ENCODE measurements at regions not wholly inside any gene's neighbourhood (a gene's known extent, or its start where the extent isn't known, plus 50 kb on each side); places are given as distances from the start of the nearest gene placed in this dataset.

- no peaks in the 10 kb centered on the region for H3K36me3 ChIP-seq (ENCODE audit: control insufficient read depth in 2 of 2, extremely low read depth in 1 of 2, insufficient read depth in 2 of 2, low read length in 2 of 2)
- H4K20me1 ChIP-seq (ENCODE audit: control insufficient read depth, extremely low read depth, insufficient read depth, low read length) = no peaks in the 10 kb centered on the region
- no peak overlapping the region for H3K27ac ChIP-seq (ENCODE audit: control insufficient read depth, insufficient read depth, low read length)
- no peak for DNase-seq (ENCODE audit: low read depth, low spot score)
- no peaks in the 10 kb centered on the region for H3K9me3 ChIP-seq (ENCODE audit: control insufficient read depth, low read depth, low read length)
- no peaks in the 10 kb centered on the region for H3K27me3 ChIP-seq (ENCODE audit: control insufficient read depth, extremely low read depth, insufficient read depth, low read length)
- no peak overlapping the region for H3K4me2 ChIP-seq (ENCODE audit: control insufficient read depth, extremely low read depth, insufficient read depth, low read depth, low read length)
- dilution Hi-C loops (cut with MboI; ENCODE audit: extremely low pct_ligation_motif_present, low sequenced_read_pairs) = no loop called here
- no peak for FAIRE-seq
- no peaks in the 10 kb centered on the region for H3K9me1 ChIP-seq (ENCODE audit: control insufficient read depth, extremely low read depth, insufficient read depth, low read length)
- TF ChIP-seq EZH2 (IDR thresholded peaks at IDR 0.05; ENCODE audit: low read length) = no peak
- no peak for TF ChIP-seq CTCF (optimal IDR thresholded peaks at IDR 0.05 in 1 of 3, IDR thresholded peaks at IDR 0.05 in 1 of 3, conservative IDR thresholded peaks at IDR 0.05 in 1 of 3; ENCODE audit: extremely low read depth in 1 of 3, insufficient read depth in 2 of 3, low read length in 3 of 3)
- H2AFZ ChIP-seq (ENCODE audit: control insufficient read depth, low read length) = no peak overlapping the region
- no peaks in the 10 kb centered on the region for H3K79me2 ChIP-seq (ENCODE audit: control insufficient read depth, insufficient read depth, low read length)
- no peaks in the 10 kb centered on the region for H3K4me1 ChIP-seq (ENCODE audit: control insufficient read depth, extremely low read depth, insufficient read depth, low read length)
- no peak overlapping the region for H3K4me3 ChIP-seq (ENCODE audit: control insufficient read depth in 2 of 3, extremely low read depth in 1 of 3, insufficient read depth in 2 of 3, low read depth in 1 of 3, low read length in 3 of 3)
- H3K9ac ChIP-seq (ENCODE audit: control insufficient read depth, extremely low read depth, insufficient read depth, low read length) = no peak overlapping the region
Observed at GRCh38 chr7:24178811-24179570, 105.0 kb upstream of the NPY start.

GRCh38 chr7:24191362-24191761 is 92.6 kb upstream of the NPY start:
- Histone ChIP-seq H4K20me1 (ENCODE audit: control insufficient read depth, extremely low read depth, insufficient read depth, low read length) (no peaks in the 10 kb centered on the region), H3K4me3 (ENCODE audit: control insufficient read depth in 2 of 3, extremely low read depth in 1 of 3, insufficient read depth in 2 of 3, low read depth in 1 of 3, low read length in 3 of 3) (no peak overlapping the region), H3K27me3 (ENCODE audit: control insufficient read depth, extremely low read depth, insufficient read depth, low read length) (no peaks in the 10 kb centered on the region), H3K27ac (ENCODE audit: control insufficient read depth, insufficient read depth, low read length) (no peak overlapping the region), H3K9ac (ENCODE audit: control insufficient read depth, extremely low read depth, insufficient read depth, low read length) (no peak overlapping the region), H3K9me1 (ENCODE audit: control insufficient read depth, extremely low read depth, insufficient read depth, low read length) (no peaks in the 10 kb centered on the region), H2AFZ (ENCODE audit: control insufficient read depth, low read length) (no peak overlapping the region), H3K4me2 (ENCODE audit: control insufficient read depth, extremely low read depth, insufficient read depth, low read depth, low read length) (no peak overlapping the region), H3K79me2 (ENCODE audit: control insufficient read depth, insufficient read depth, low read length) (no peaks in the 10 kb centered on the region), H3K4me1 (ENCODE audit: control insufficient read depth, extremely low read depth, insufficient read depth, low read length) (no peaks in the 10 kb centered on the region), H3K9me3 (ENCODE audit: control insufficient read depth, low read depth, low read length) (no peaks in the 10 kb centered on the region), H3K36me3 (ENCODE audit: control insufficient read depth in 2 of 2, extremely low read depth in 1 of 2, insufficient read depth in 2 of 2, low read length in 2 of 2) (no peaks in the 10 kb centered on the region)
- DNase-seq (ENCODE audit: low read depth, low spot score) = no peak
- dilution Hi-C loops (cut with MboI; ENCODE audit: extremely low pct_ligation_motif_present, low sequenced_read_pairs) = no loop called here
- no peak for TF ChIP-seq EZH2 (IDR thresholded peaks at IDR 0.05; ENCODE audit: low read length)
- TF ChIP-seq CTCF (optimal IDR thresholded peaks at IDR 0.05 in 1 of 3, IDR thresholded peaks at IDR 0.05 in 1 of 3, conservative IDR thresholded peaks at IDR 0.05 in 1 of 3; ENCODE audit: extremely low read depth in 1 of 3, insufficient read depth in 2 of 3, low read length in 3 of 3) = no peak
- FAIRE-seq = no peak
